ENCODE measurements at regions not wholly inside any gene's neighbourhood (a gene's known extent, or its start where the extent isn't known, plus 50 kb on each side); places are given as distances from the start of the nearest gene placed in this dataset.

- TF ChIP-seq EZH2 (optimal IDR thresholded peaks at IDR 0.05; ENCODE audit: low read depth, low read length) (no peak), EZH2phosphoT487 (IDR thresholded peaks at IDR 0.05; ENCODE audit: low read length) (no peak)
- TF ChIP-seq, protein P1, sequence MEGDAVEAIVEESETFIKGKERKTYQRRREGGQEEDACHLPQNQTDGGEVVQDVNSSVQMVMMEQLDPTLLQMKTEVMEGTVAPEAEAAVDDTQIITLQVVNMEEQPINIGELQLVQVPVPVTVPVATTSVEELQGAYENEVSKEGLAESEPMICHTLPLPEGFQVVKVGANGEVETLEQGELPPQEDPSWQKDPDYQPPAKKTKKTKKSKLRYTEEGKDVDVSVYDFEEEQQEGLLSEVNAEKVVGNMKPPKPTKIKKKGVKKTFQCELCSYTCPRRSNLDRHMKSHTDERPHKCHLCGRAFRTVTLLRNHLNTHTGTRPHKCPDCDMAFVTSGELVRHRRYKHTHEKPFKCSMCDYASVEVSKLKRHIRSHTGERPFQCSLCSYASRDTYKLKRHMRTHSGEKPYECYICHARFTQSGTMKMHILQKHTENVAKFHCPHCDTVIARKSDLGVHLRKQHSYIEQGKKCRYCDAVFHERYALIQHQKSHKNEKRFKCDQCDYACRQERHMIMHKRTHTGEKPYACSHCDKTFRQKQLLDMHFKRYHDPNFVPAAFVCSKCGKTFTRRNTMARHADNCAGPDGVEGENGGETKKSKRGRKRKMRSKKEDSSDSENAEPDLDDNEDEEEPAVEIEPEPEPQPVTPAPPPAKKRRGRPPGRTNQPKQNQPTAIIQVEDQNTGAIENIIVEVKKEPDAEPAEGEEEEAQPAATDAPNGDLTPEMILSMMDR (IDR thresholded peaks at IDR 0.05; ENCODE audit: low read length): no peak
Measured at GRCh38 chr5:5037674-5038073, 102.5 kb upstream of the ADAMTS16 start.

Data from MM.1S (cell line).